H9 (cell line): ENCODE measurements at regions not wholly inside any gene's neighbourhood (a gene's known extent, or its start where the extent isn't known, plus 50 kb on each side); places are given as distances from the start of the nearest gene placed in this dataset.

Experiments
- DNase-seq: peaks from one replicate; pipeline ENCODE4 v3.0.0-alpha.2; 2017
- H2AFZ ChIP-seq: one replicate; pipeline ENCODE4 v1.6.1; 2013; ENCODE audit warnings: mild to moderate bottlenecking, low read length, control low read depth, moderate library complexity
- H2AK5ac ChIP-seq: 2 replicates; pipeline ENCODE4 v1.6.1; 2013; ENCODE audit warnings: low read length, control low read depth, mixed read lengths; ENCODE audit not compliant: insufficient read length
- H2BK120ac ChIP-seq: one replicate; pipeline ENCODE4 v1.6.1; 2013; ENCODE audit warnings: low read depth, mild to moderate bottlenecking, low read length, control low read depth, inconsistent platforms; ENCODE audit not compliant: poor library complexity, severe bottlenecking
- H2BK12ac ChIP-seq: 2 replicates; pipeline ENCODE4 v1.6.1; 2013; ENCODE audit warnings: low read length, control low read depth, mixed read lengths, low read depth; ENCODE audit not compliant: insufficient read length
- H2BK15ac ChIP-seq: 2 replicates; pipeline ENCODE4 v1.6.1; 2013; ENCODE audit warnings: low read depth, low read length, control low read depth
- H2BK20ac ChIP-seq: one replicate; pipeline ENCODE4 v1.6.1; 2013; ENCODE audit warnings: low read depth, mild to moderate bottlenecking, low read length, control low read depth, inconsistent platforms; ENCODE audit not compliant: poor library complexity, severe bottlenecking
- H2BK5ac ChIP-seq: 2 replicates; pipeline ENCODE4 v1.6.1; 2013; ENCODE audit warnings: low read length, control low read depth, mixed read lengths; ENCODE audit not compliant: insufficient read length
- H3K14ac ChIP-seq: 2 replicates; pipeline ENCODE4 v1.6.1; 2013; ENCODE audit warnings: low read length, control low read depth; ENCODE audit not compliant: insufficient read depth
- H3K18ac ChIP-seq: 2 replicates; pipeline ENCODE4 v1.6.1; 2013; ENCODE audit warnings: low read depth, mild to moderate bottlenecking, mixed read lengths, low read length, control low read depth; ENCODE audit not compliant: insufficient read length
- H3K23ac ChIP-seq: 2 replicates; pipeline ENCODE4 v1.6.1; 2013; ENCODE audit warnings: low read length, control low read depth, mixed read lengths, low read depth; ENCODE audit not compliant: insufficient read length
- H3K23me2 ChIP-seq: 2 replicates; pipeline ENCODE4 v1.6.1; 2013; ENCODE audit warnings: low read depth, mild to moderate bottlenecking, mixed read lengths, low read length, control low read depth; ENCODE audit not compliant: insufficient read length, poor library complexity, severe bottlenecking
- H3K27ac ChIP-seq: 2 replicates; pipeline ENCODE4 v1.5.1; 2013; ENCODE audit warnings: low read length, control low read depth, mixed read lengths, low read depth; ENCODE audit not compliant: insufficient read length
- H3K27me3 ChIP-seq: 2 replicates; pipeline ENCODE4 v1.6.1; 2013; ENCODE audit warnings: low read length, control low read depth, inconsistent platforms; ENCODE audit not compliant: insufficient read depth
- H3K4ac ChIP-seq: 2 replicates; pipeline ENCODE4 v1.6.1; 2013; ENCODE audit warnings: low read depth, mild to moderate bottlenecking, control low read depth, inconsistent platforms, low read length, moderate library complexity
- H3K4me1 ChIP-seq: 2 replicates; pipeline ENCODE4 v1.6.1; 2013; ENCODE audit warnings: low read length, control low read depth, inconsistent platforms; ENCODE audit not compliant: insufficient read depth
- H3K4me2 ChIP-seq: 2 replicates; pipeline ENCODE4 v1.6.1; 2013; ENCODE audit warnings: low read length, control low read depth, mixed read lengths; ENCODE audit not compliant: insufficient read length, insufficient read depth
- H3K56ac ChIP-seq: 2 replicates; pipeline ENCODE4 v1.6.1; 2013; ENCODE audit warnings: low read depth, mild to moderate bottlenecking, mixed read lengths, low read length, control low read depth; ENCODE audit not compliant: insufficient read length
- H3K79me1 ChIP-seq: 2 replicates; pipeline ENCODE4 v1.6.1; 2013; ENCODE audit warnings: low read depth, mild to moderate bottlenecking, moderate library complexity, low read length, control low read depth, inconsistent platforms; ENCODE audit not compliant: insufficient read depth, poor library complexity, severe bottlenecking
- H3K79me2 ChIP-seq: 2 replicates; pipeline ENCODE4 v1.6.1; 2013; ENCODE audit warnings: low read length, control low read depth, inconsistent platforms; ENCODE audit not compliant: insufficient read depth
- H3K9ac ChIP-seq: 2 replicates; pipeline ENCODE4 v1.6.1; 2013; ENCODE audit warnings: low read length, control low read depth, mixed read lengths; ENCODE audit not compliant: insufficient read length; ENCODE audit errors: extremely low read depth
- H3K9me3 ChIP-seq: one replicate; pipeline ENCODE4 v1.6.1; 2013; ENCODE audit warnings: low read depth, low read length, inconsistent platforms; ENCODE audit not compliant: control insufficient read depth
- H3T11ph ChIP-seq: one replicate; pipeline ENCODE4 v1.6.1; 2013; ENCODE audit warnings: mild to moderate bottlenecking, low read length, control low read depth, inconsistent platforms
- H4K20me1 ChIP-seq: one replicate; pipeline ENCODE4 v1.6.1; 2013; ENCODE audit not compliant: control insufficient read depth, insufficient read length, insufficient read depth
- H4K5ac ChIP-seq: 2 replicates; pipeline ENCODE4 v1.6.1; 2013; ENCODE audit warnings: low read depth, mild to moderate bottlenecking, mixed read lengths, low read length, control low read depth; ENCODE audit not compliant: insufficient read length
- H4K8ac ChIP-seq: replicated peaks from 2 replicates; pipeline ENCODE4 v1.6.1; 2013; ENCODE audit warnings: low read length, control low read depth, mixed read lengths, low read depth; ENCODE audit not compliant: insufficient read length
- H4K91ac ChIP-seq: 2 replicates; pipeline ENCODE4 v1.6.1; 2013; ENCODE audit warnings: low read depth, mild to moderate bottlenecking, moderate library complexity, mixed read lengths, low read length, control low read depth; ENCODE audit not compliant: insufficient read length
- H3K27ac Mint-ChIP-seq, 3 experiments: 2 replicates in 2 of 3; 3 replicates in 1 of 3; pipeline ENCODE4 v1.8.0; 2020 to 2021; ENCODE audit warnings: mixed read lengths in 3 of 3, mild to moderate bottlenecking in 1 of 3, moderate library complexity in 1 of 3
- H3K27me3 Mint-ChIP-seq: 2 replicates; pipeline ENCODE4 v1.8.0; 2021; ENCODE audit warnings: low read depth, mild to moderate bottlenecking, moderate library complexity, mixed read lengths
- H3K36me3 Mint-ChIP-seq, 3 experiments: 2 replicates in 2 of 3; 3 replicates in 1 of 3; pipeline ENCODE4 v1.8.0; 2020 to 2021; ENCODE audit warnings: low read depth in 3 of 3, mixed read lengths in 3 of 3; ENCODE audit not compliant: insufficient read depth in 1 of 3
- H3K4me1 Mint-ChIP-seq, 2 experiments: 2 replicates each; pipeline ENCODE4 v1.8.0; 2020; ENCODE audit warnings: mixed read lengths in 2 of 2
- H3K4me3 Mint-ChIP-seq, 2 experiments: 2 replicates in 1 of 2; 3 replicates in 1 of 2; pipeline ENCODE4 v1.8.0; 2020 to 2021; ENCODE audit warnings: mild to moderate bottlenecking in 2 of 2, mixed read lengths in 2 of 2, moderate library complexity in 1 of 2
- H3K9me3 Mint-ChIP-seq, 2 experiments: 2 replicates in 1 of 2; 3 replicates in 1 of 2; pipeline ENCODE4 v1.8.0; 2020; ENCODE audit warnings: mild to moderate bottlenecking in 2 of 2, mixed read lengths in 2 of 2, moderate library complexity in 1 of 2
- CTCF ChIP-seq: fragments of 200-600 bp; sonication (generic); conservative IDR thresholded peaks from 3 replicates; pipeline ENCODE4 v1.8.0; 2021; ENCODE audit warnings: antibody characterized with exemption, mild to moderate bottlenecking

DNA sequence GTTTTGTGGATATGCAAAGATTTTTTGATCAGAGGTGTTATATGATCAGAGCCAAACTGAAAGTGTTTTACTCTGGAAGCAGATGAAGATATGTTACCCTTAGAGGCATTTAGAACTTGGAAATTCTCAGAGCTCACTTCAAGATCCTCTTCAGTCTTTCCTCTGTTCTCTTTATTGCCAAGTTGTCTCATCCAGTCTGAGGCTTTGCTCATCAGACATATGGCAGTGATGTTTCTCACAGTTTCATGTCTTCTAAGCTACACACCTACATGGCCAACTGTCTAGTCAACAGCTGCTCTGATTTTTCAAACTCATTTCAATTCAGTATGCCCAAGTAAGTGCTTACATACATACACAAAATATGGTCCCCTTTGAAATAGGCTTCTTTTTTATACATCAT, 1504.3 kb upstream of the PIK3C3 start:
- no peak for TF ChIP-seq CTCF
- H2AFZ ChIP-seq: no peak overlapping the region
- H3K9me3 Mint-ChIP-seq: no peaks in the 10 kb centered on the region

More for the DNA sequence above, 1504.3 kb upstream of the PIK3C3 start:
- no peak for DNase-seq
- no peaks in the 10 kb centered on the region for H3K9me3 ChIP-seq
- H4K91ac ChIP-seq: no peak overlapping the region
- no peak overlapping the region for H3K4ac ChIP-seq
- no peaks in the 10 kb centered on the region for H4K20me1 ChIP-seq
- H3K4me3 Mint-ChIP-seq: no peak overlapping the region
- no peaks in the 10 kb centered on the region for H3K4me1 ChIP-seq
- no peak overlapping the region for H3K23ac ChIP-seq
- no peaks in the 10 kb centered on the region for H3K23me2 ChIP-seq
- no peak overlapping the region for H3K14ac ChIP-seq
- no peaks in the 10 kb centered on the region for H3K36me3 Mint-ChIP-seq
- no peak overlapping the region for H3K27ac ChIP-seq
- no peak overlapping the region for H3T11ph ChIP-seq
- H3K27me3 Mint-ChIP-seq: no peaks in the 10 kb centered on the region
- no peaks in the 10 kb centered on the region for H3K27me3 ChIP-seq
- H4K5ac ChIP-seq: no peak overlapping the region
- no peak overlapping the region for H2BK12ac ChIP-seq
- no peak overlapping the region for H3K18ac ChIP-seq
- H2AK5ac ChIP-seq: no peak overlapping the region
- no peak overlapping the region for H2BK20ac ChIP-seq
- H3K79me1 ChIP-seq: no peaks in the 10 kb centered on the region
- no peaks in the 10 kb centered on the region for H3K79me2 ChIP-seq
- no peak overlapping the region for H4K8ac ChIP-seq
- no peak overlapping the region for H3K4me2 ChIP-seq
- no peak overlapping the region for H3K56ac ChIP-seq
- H3K9ac ChIP-seq: no peak overlapping the region
- H2BK120ac ChIP-seq: no peak overlapping the region
- H3K27ac Mint-ChIP-seq: no peak overlapping the region
- H2BK15ac ChIP-seq: no peak overlapping the region
- H3K4me1 Mint-ChIP-seq: peaks cover 5 to 7% of the 10 kb centered on the region in 2 experiments
- no peak overlapping the region for H2BK5ac ChIP-seq
